ENCODE measurements at regions not wholly inside any gene's neighbourhood (a gene's known extent, or its start where the extent isn't known, plus 50 kb on each side); places are given as distances from the start of the nearest gene placed in this dataset.

DNA sequence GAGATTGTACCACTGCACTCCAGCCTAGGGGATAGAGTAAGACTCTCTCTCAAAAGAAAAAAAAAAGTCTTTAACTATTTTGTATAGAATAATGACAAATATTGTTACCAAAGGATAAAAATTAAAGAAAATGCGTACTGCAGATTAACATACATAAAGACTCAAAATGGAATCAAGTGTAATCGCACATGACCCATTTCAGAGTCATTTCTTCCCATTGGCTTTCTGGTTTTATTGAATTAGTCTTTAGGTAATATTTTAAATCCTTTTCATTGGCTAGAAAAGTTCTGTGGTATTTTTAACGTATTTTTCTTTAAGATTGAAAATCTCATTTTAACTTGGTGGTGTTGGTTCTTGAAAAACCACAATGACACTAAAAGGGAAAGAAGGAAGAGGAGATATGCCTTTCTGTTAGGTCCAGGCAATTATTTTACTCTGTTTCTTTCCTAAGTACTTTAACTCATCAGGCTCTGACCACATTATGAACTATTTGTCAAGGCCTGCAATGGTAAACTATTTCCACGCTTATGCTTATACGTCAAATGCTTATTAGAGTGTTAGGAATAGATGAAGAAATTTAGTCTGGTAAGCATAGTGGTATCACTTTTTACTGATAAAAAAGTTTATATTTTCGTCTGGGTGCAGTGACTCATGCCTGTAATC is 52.3 kb downstream of the PLEKHG1 start:
- no peaks in the 10 kb centered on the region for H3K27me3 ChIP-seq (ENCODE audit: control insufficient read depth, insufficient read depth, low read length)
- H3K4me1 ChIP-seq (ENCODE audit: control insufficient read depth, insufficient read depth, low read length) = peaks cover 2% of the 10 kb centered on the region
- H3K9ac ChIP-seq (ENCODE audit: low read length) = no peak overlapping the region
- no peak overlapping the region for H3K4me3 ChIP-seq (ENCODE audit: low read length)
- H3K27ac ChIP-seq (ENCODE audit: low read depth, low read length) = no peak overlapping the region
- H3K36me3 ChIP-seq (ENCODE audit: control insufficient read depth, insufficient read depth, low read length) = no peaks in the 10 kb centered on the region

DNA sequence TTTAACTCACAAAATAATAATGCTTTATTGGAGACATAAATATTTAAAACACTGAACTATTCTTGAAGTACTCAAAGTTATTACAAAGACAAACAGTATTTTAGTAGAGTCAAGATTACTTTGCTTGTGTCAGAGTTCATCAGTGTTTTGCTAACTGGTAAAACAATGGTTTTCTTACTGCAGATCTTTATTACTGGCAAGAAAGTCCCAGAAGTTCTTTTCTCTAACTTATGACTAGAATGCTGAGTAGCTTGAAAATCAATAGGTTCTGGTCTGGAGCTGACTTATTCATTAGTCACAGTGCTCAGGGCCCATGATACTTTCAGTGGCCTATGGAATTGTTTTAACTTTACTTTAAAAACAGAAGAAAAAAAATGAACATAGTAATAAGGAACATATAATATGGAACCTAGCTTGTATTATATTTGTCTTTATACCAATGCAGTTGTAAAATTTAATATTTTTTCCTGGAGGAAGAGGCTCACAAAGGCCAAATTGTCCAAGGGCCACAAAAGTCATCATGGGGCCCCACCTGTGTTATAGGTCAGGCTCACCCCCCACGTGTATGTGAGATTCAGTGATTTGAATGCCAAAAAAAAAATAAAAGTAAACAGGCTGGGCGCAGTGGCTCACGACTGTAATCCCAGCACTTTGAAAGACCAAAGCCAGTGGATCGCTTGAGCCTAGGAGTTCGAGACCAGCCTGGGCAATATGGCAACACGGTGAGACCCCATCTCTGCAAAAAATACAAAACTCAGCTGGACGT is 53.3 kb downstream of the PLEKHG1 start:
- Histone ChIP-seq H3K27me3 (ENCODE audit: control insufficient read depth, insufficient read depth, low read length) (no peaks in the 10 kb centered on the region), H3K4me1 (ENCODE audit: control insufficient read depth, insufficient read depth, low read length) (peaks cover 2% of the 10 kb centered on the region)

DNA sequence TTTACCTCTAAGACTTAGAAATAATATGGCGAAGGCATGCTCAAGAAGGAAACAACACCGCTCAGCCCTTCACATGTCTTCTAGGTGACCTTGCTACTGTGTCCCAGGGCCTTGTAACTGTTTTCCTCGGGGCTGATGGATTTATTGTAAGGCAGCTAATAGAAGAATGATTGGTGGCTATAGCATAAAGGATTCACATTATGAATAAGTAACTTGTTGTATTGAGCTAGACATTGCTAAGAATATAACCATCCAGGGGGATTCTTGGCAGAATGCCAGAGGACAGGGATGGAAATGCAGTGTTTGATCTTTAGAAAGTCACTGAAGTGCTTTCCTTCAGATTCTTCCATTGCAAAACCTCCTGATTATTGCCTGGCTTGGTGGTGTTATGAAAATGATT is 54.9 kb downstream of the PLEKHG1 start:
- Histone ChIP-seq H3K4me3 (ENCODE audit: low read length) (no peak overlapping the region), H3K4me1 (ENCODE audit: control insufficient read depth, insufficient read depth, low read length) (peaks cover 5% of the 10 kb centered on the region), H3K9ac (ENCODE audit: low read length) (no peak overlapping the region), H3K27ac (ENCODE audit: low read depth, low read length) (no peak overlapping the region), H3K27me3 (ENCODE audit: control insufficient read depth, insufficient read depth, low read length) (no peaks in the 10 kb centered on the region), H3K36me3 (ENCODE audit: control insufficient read depth, insufficient read depth, low read length) (no peaks in the 10 kb centered on the region)

More for the DNA sequence above, 53.3 kb downstream of the PLEKHG1 start:
- H3K36me3 ChIP-seq (ENCODE audit: control insufficient read depth, insufficient read depth, low read length) = no peaks in the 10 kb centered on the region
- no peak overlapping the region for H3K4me3 ChIP-seq (ENCODE audit: low read length)
- H3K27ac ChIP-seq (ENCODE audit: low read depth, low read length) = no peak overlapping the region
- H3K9ac ChIP-seq (ENCODE audit: low read length) = no peak overlapping the region

DNA sequence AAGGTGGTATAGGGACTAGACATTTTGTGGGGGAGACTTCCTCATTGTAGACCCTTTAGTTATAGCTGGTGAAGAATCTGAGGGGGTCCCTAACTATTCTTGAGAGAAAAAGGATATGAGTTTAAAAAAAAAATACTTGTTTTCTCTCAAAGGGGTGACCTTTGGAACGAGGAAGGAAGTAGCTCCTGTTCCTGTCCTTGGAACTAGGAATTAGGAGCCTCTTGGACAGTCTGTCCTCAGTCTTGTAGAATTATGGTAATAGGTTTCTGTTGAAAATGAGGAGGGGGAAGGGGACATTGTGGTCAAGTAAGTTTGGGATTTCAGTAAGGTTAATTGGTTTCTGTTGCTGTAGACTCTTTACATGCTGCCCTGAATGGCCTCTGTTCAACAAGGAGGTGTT is 56.5 kb downstream of the PLEKHG1 start:
- Histone ChIP-seq H3K9ac (ENCODE audit: low read length) (no peak overlapping the region), H3K4me1 (ENCODE audit: control insufficient read depth, insufficient read depth, low read length) (peaks cover 5% of the 10 kb centered on the region), H3K27me3 (ENCODE audit: control insufficient read depth, insufficient read depth, low read length) (no peaks in the 10 kb centered on the region), H3K36me3 (ENCODE audit: control insufficient read depth, insufficient read depth, low read length) (no peaks in the 10 kb centered on the region), H3K4me3 (ENCODE audit: low read length) (no peak overlapping the region), H3K27ac (ENCODE audit: low read depth, low read length) (no peak overlapping the region)

DNA sequence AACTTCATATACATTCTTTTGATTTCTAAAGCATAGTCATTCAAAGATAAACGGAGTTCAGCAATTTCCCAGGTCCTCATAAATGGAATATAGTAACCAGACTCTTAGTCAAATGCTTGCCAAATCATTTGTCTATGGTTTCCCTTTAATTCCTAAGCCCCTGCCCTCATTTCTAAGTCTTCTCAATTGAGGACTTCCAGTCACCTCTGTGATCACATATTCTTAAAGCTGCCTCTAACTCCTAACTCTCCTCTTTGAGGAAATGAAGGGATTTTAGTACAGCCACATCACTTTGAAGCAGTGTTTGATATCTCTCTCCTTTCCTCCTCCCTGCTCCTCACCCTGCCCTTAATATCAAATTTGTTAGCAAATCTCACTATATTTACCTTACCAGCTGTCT is 58.7 kb downstream of the PLEKHG1 start:
- H3K9ac ChIP-seq (ENCODE audit: low read length) = no peak overlapping the region
- H3K27ac ChIP-seq (ENCODE audit: low read depth, low read length) = no peak overlapping the region
- no peak overlapping the region for H3K4me3 ChIP-seq (ENCODE audit: low read length)
- H3K36me3 ChIP-seq (ENCODE audit: control insufficient read depth, insufficient read depth, low read length) = no peaks in the 10 kb centered on the region
- peaks cover 3% of the 10 kb centered on the region for H3K4me1 ChIP-seq (ENCODE audit: control insufficient read depth, insufficient read depth, low read length)
- H3K27me3 ChIP-seq (ENCODE audit: control insufficient read depth, insufficient read depth, low read length) = no peaks in the 10 kb centered on the region

DNA sequence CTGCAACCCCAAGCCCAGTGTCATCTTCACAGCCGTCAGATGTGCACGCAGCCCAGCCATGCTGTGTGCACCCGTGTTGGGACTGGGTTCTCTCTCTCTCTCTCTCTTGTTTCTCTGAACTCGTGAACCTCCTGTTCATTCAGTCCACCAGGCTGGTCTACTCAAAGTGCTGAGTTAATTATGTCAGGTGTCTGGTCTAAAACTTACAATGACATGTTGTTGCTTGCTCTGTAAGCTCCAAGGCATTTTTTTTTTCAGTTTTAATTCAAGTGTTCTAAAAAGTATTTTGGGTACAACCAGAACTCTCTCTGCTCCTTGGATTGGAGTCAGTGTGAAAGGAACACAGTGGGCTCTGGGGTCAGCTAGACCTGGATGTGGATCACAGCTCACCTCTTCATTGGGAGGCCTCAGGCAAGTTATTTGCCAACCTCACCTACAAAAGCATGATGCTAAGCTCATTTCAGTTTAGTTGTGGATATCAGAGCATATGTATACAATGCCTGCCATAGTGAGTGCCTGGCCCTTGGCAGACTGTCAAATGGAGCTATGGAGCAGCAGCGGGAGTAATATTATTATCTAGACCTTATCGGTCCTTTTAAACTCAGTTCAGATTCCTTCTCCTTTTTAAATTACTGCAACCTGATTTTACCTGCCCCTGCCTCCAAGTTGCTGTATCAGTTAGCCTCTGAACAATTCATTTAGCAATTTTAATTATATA is 59.5 kb downstream of the PLEKHG1 start:
- Histone ChIP-seq H3K4me3 (ENCODE audit: low read length) (no peak overlapping the region), H3K4me1 (ENCODE audit: control insufficient read depth, insufficient read depth, low read length) (peaks cover 3% of the 10 kb centered on the region), H3K27ac (ENCODE audit: low read depth, low read length) (no peak overlapping the region), H3K9ac (ENCODE audit: low read length) (peak overlapping the region; percentile 37), H3K27me3 (ENCODE audit: control insufficient read depth, insufficient read depth, low read length) (no peaks in the 10 kb centered on the region), H3K36me3 (ENCODE audit: control insufficient read depth, insufficient read depth, low read length) (no peaks in the 10 kb centered on the region)

DNA sequence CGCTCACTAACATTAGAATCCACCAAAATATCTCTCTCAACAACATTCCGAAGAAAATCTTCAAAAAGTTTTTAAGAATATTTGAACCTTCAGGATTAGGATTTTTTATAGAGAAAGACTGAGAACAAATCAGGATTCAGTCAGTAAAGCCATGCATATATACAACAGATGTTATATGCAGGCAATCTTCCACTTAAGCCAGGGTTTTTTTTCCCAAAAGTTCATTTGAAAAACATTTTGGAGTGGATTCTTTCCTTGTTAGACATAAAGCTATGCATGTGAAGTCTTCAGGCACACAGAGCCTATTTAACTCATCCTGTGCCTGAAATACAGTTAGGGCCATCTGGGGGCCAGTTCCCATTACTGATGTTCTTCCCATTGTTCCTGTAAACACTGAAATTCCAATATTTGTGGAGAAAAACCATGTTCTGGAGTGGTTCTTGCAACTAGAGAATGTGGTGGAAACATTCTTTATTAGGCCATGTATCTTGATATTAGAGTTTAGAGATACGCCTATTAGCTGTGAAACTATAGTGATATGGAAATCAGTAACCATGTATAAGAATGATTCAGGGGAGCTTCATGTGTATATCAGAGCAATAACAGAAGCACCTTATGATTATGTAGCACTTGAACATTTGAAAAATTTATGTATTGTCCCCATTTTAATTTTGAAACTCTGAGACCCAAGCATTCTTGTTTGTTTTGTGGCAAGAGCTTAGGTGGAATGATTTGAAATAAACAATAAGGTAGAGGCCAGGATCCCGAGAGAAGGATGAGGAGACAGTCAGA is 61.7 kb downstream of the PLEKHG1 start:
- Histone ChIP-seq H3K27ac (ENCODE audit: low read depth, low read length) (no peak overlapping the region), H3K36me3 (ENCODE audit: control insufficient read depth, insufficient read depth, low read length) (no peaks in the 10 kb centered on the region), H3K4me3 (ENCODE audit: low read length) (no peak overlapping the region), H3K27me3 (ENCODE audit: control insufficient read depth, insufficient read depth, low read length) (no peaks in the 10 kb centered on the region), H3K4me1 (ENCODE audit: control insufficient read depth, insufficient read depth, low read length) (peaks cover 3% of the 10 kb centered on the region), H3K9ac (ENCODE audit: low read length) (no peak overlapping the region)

DNA sequence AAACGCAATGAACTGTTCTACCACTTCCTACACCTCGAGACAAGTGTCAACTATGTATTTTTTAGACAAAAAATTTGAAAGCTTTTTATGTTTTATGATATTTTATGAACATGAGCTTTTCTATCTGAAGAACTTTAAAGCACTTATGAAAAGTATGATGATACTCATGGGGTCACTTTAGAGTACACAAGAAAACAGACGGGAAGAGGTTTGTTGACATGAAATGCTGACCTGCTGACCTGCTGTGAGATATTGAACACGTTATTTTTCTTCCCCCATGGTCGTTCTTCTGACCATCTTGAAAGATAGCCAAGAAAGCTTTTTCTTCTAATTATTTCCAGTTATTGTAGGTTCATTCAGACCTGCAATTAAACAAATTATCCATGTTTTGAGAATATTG is 63.1 kb downstream of the PLEKHG1 start:
- H3K9ac ChIP-seq (ENCODE audit: low read length) = no peak overlapping the region
- H3K4me3 ChIP-seq (ENCODE audit: low read length) = no peak overlapping the region
- no peaks in the 10 kb centered on the region for H3K27me3 ChIP-seq (ENCODE audit: control insufficient read depth, insufficient read depth, low read length)
- H3K27ac ChIP-seq (ENCODE audit: low read depth, low read length) = no peak overlapping the region
- H3K4me1 ChIP-seq (ENCODE audit: control insufficient read depth, insufficient read depth, low read length) = peaks cover 8% of the 10 kb centered on the region
- H3K36me3 ChIP-seq (ENCODE audit: control insufficient read depth, insufficient read depth, low read length) = no peaks in the 10 kb centered on the region

DNA sequence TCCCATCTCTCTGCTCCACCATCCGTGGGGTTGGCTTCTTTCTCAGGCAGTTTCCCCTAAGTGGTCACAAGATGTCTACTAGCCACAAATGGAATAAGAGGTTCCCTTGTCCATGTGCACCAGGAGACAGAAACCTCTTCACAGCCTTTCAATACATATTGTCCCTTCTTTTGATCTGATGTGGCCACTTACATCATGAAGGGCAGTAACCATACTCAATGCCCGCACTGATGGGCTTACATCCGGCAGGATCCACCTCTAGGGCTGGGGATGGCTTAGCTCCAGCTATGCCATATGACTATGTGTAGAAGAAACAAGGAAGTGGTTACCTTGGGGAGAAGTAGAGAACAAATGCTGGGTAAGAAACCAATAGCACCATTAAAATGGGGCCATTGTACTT is 64.4 kb downstream of the PLEKHG1 start:
- no peak overlapping the region for H3K9ac ChIP-seq (ENCODE audit: low read length)
- H3K4me3 ChIP-seq (ENCODE audit: low read length) = no peak overlapping the region
- H3K27me3 ChIP-seq (ENCODE audit: control insufficient read depth, insufficient read depth, low read length) = no peaks in the 10 kb centered on the region
- no peak overlapping the region for H3K27ac ChIP-seq (ENCODE audit: low read depth, low read length)
- H3K36me3 ChIP-seq (ENCODE audit: control insufficient read depth, insufficient read depth, low read length) = no peaks in the 10 kb centered on the region
- H3K4me1 ChIP-seq (ENCODE audit: control insufficient read depth, insufficient read depth, low read length) = peaks cover 14% of the 10 kb centered on the region

DNA sequence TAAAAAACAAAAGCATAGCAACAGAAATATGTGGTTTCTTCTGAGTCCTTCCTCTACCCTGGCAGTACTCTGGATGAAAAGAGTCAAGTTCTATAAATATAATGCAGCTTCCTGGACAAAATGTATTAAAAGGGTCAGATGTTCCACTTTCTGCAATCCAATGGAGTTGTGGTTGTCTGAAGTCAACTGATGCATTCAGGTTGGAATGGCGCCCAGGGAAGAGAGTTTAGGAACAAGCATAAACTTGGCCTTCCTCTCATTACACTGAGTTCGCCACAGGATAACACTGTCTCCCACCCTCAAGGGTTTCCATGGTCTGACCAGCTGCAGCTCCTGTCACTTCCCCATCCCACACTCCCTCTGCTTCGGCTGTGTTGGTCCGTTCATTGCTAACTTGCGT is 66.4 kb downstream of the PLEKHG1 start:
- Histone ChIP-seq H3K27ac (ENCODE audit: low read depth, low read length) (no peak overlapping the region), H3K4me1 (ENCODE audit: control insufficient read depth, insufficient read depth, low read length) (peaks cover 14% of the 10 kb centered on the region), H3K36me3 (ENCODE audit: control insufficient read depth, insufficient read depth, low read length) (no peaks in the 10 kb centered on the region), H3K27me3 (ENCODE audit: control insufficient read depth, insufficient read depth, low read length) (no peaks in the 10 kb centered on the region), H3K4me3 (ENCODE audit: low read length) (no peak overlapping the region), H3K9ac (ENCODE audit: low read length) (no peak overlapping the region)

DNA sequence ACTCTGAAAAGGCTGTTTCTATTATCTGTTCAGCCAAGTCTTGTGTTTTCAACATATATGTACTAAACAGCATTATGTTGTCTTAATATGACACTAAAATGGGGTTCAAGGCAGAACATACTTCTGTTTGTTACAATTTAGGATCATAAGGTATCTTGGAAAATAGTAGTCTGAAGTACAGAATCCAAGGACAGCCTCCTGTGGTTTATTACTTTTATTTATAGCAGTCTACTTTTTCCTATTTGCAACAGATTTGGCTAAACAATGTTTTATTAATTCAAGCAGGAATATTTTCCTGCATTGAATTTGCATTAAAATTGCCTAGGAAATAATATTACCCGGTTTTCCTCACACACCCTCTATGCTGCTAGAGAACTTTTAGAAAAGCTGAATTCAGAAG is 67.7 kb downstream of the PLEKHG1 start:
- Histone ChIP-seq H3K4me3 (ENCODE audit: low read length) (no peak overlapping the region), H3K27ac (ENCODE audit: low read depth, low read length) (peak overlapping the region; percentile 73), H3K4me1 (ENCODE audit: control insufficient read depth, insufficient read depth, low read length) (peaks cover 14% of the 10 kb centered on the region), H3K9ac (ENCODE audit: low read length) (no peak overlapping the region), H3K36me3 (ENCODE audit: control insufficient read depth, insufficient read depth, low read length) (no peaks in the 10 kb centered on the region), H3K27me3 (ENCODE audit: control insufficient read depth, insufficient read depth, low read length) (no peaks in the 10 kb centered on the region)
